PC-9 (cell line): ENCODE measurements at regions not wholly inside any gene's neighbourhood (a gene's known extent, or its start where the extent isn't known, plus 50 kb on each side); places are given as distances from the start of the nearest gene placed in this dataset.

Experiments
- BruUV-seq: library from RNA; stranded (reverse); fragments of 400-500 nt; replicated peaks from 2 replicates; lab custom pipeline; 2021; lab: Mats Ljungman, UMichigan
- CTCF ChIA-PET: fragments of 300-600 bp; sonication (Branson Sonifier 250); formaldehyde crosslinking; loops from one replicate; lab custom pipeline; 2022; ENCODE audit warnings: antibody characterized with exemption; lab: Charles Lee
- POLR2A ChIA-PET: fragments of 300-600 bp; sonication (Branson Sonifier 250); formaldehyde crosslinking; loops from one replicate; lab custom pipeline; 2022; ENCODE audit warnings: antibody characterized with exemption; ENCODE audit not compliant: unreplicated experiment; lab: Charles Lee
- DNase-seq, 2 experiments: peaks; one replicate each; pipeline versions ENCODE4 v3.0.0 to v3.0.0-alpha.2; 2015 to 2022; ENCODE audit warnings: mixed read lengths in 1 of 2
- H2AFZ ChIP-seq: fragments of 200-600 bp; sonication (generic); 2 replicates; pipeline ENCODE4 v1.8.1; 2017; ENCODE audit warnings: antibody characterized with exemption
- H3F3A ChIP-seq: fragments of 200-600 bp; sonication (generic); 2 replicates; pipeline ENCODE4 v1.8.1; 2017; ENCODE audit warnings: antibody characterized with exemption, mild to moderate bottlenecking, low read depth; ENCODE audit not compliant: insufficient read depth
- H3K27ac ChIP-seq: fragments of 200-600 bp; sonication (generic); 2 replicates; pipeline ENCODE4 v1.6.1; 2016; ENCODE audit warnings: mixed run types
- H3K27me3 ChIP-seq: fragments of 200-600 bp; sonication (generic); 2 replicates; pipeline ENCODE4 v1.6.1; 2016; ENCODE audit warnings: low read depth, mixed run types; ENCODE audit not compliant: insufficient read depth
- H3K36me3 ChIP-seq: fragments of 200-600 bp; sonication (generic); 2 replicates; pipeline ENCODE4 v1.6.1; 2016; ENCODE audit warnings: low read depth, mixed run types
- H3K4me1 ChIP-seq: fragments of 200-600 bp; sonication (generic); replicated peaks from 2 replicates; pipeline ENCODE4 v1.6.1; 2016; ENCODE audit warnings: mixed run types; ENCODE audit not compliant: insufficient read depth
- H3K4me2 ChIP-seq: fragments of 200-600 bp; sonication (generic); 2 replicates; pipeline ENCODE4 v1.6.1; 2017; ENCODE audit warnings: mixed run types
- H3K4me3 ChIP-seq: fragments of 200-600 bp; sonication (generic); 2 replicates; pipeline ENCODE4 v1.6.1; 2016; ENCODE audit warnings: mixed run types
- H3K79me2 ChIP-seq: fragments of 200-600 bp; sonication (generic); 2 replicates; pipeline ENCODE4 v1.6.1; 2017; ENCODE audit warnings: low read depth, mixed run types
- H3K9me2 ChIP-seq: fragments of 200-600 bp; sonication (generic); 2 replicates; pipeline ENCODE4 v1.8.1; 2017; ENCODE audit warnings: mild to moderate bottlenecking; ENCODE audit not compliant: insufficient read depth
- H3K9me3 ChIP-seq: fragments of 200-600 bp; sonication (generic); 2 replicates; pipeline ENCODE4 v1.8.1; 2016; ENCODE audit warnings: low read depth; ENCODE audit not compliant: insufficient read depth
- H4K20me1 ChIP-seq: fragments of 200-600 bp; sonication (generic); 2 replicates; pipeline ENCODE4 v1.8.1; 2017; ENCODE audit not compliant: insufficient read depth
- EZH2 ChIP-seq: fragments of 200-600 bp; sonication (generic); IDR thresholded peaks from 2 replicates; pipeline ENCODE4 v1.8.0; 2017; ENCODE audit warnings: antibody characterized with exemption, low read depth
- intact Hi-C: fragments of 100-400 bp; cut with micrococcal nuclease; formaldehyde crosslinking; loops from one replicate; pipeline ENCODE4 v1.10.0; 2022; ENCODE audit not compliant: unreplicated experiment
- TF ChIP-seq, protein P1 (sequence below): fragments of 200-600 bp; sonication (generic); conservative IDR thresholded peaks from 2 replicates; pipeline ENCODE4 v1.6.1; 2017; ENCODE audit warnings: mixed run types, antibody characterized with exemption, mild to moderate bottlenecking, moderate library complexity

DNA sequence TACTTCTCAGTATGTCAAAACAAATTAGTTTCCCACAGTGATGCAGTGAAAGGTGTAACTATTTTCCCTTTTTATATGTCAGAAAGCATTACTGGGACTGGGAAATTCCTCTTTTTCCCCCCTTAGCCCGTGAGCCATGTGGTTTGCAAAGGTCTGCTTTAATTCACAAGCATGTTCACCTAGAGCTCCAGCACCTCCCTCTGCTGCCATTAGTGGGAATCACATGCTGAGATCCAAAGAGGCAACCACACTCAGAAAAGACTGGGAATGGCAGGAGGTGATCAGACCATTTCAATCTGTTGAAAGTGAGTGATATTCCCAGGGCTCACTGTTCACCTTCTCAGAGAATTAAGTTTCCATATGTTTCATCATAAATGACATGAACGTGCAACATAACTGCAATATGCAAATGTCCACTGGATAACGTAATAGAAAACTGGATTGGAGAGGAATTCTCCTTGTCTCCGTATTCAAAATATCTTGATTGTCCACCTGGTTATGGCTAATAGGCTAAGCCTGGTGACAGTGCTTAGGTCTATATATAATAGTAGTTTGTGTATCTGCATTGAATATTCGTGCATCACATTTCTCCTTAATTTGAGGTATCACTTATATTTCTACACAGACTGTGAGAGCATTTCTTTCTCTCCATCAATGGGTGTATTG, 703.5 kb upstream of the WWC1 start:
- CTCF ChIA-PET: no interaction called here
- Histone ChIP-seq H3K27ac (no peak overlapping the region), H3K9me3 (no peaks in the 10 kb centered on the region), H3F3A (no peaks in the 10 kb centered on the region), H4K20me1 (no peaks in the 10 kb centered on the region), H3K9me2 (no peaks in the 10 kb centered on the region), H3K4me3 (no peak overlapping the region), H2AFZ (no peak overlapping the region), H3K4me1 (no peaks in the 10 kb centered on the region), H3K79me2 (no peaks in the 10 kb centered on the region), H3K4me2 (no peak overlapping the region), H3K27me3 (no peaks in the 10 kb centered on the region), H3K36me3 (no peaks in the 10 kb centered on the region)
- TF ChIP-seq EZH2: no peak
- TF ChIP-seq, protein P1, sequence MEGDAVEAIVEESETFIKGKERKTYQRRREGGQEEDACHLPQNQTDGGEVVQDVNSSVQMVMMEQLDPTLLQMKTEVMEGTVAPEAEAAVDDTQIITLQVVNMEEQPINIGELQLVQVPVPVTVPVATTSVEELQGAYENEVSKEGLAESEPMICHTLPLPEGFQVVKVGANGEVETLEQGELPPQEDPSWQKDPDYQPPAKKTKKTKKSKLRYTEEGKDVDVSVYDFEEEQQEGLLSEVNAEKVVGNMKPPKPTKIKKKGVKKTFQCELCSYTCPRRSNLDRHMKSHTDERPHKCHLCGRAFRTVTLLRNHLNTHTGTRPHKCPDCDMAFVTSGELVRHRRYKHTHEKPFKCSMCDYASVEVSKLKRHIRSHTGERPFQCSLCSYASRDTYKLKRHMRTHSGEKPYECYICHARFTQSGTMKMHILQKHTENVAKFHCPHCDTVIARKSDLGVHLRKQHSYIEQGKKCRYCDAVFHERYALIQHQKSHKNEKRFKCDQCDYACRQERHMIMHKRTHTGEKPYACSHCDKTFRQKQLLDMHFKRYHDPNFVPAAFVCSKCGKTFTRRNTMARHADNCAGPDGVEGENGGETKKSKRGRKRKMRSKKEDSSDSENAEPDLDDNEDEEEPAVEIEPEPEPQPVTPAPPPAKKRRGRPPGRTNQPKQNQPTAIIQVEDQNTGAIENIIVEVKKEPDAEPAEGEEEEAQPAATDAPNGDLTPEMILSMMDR: peak; percentile 60
- intact Hi-C loops: loop anchor here (2.0 to 5.0 kb wide), 3 partner anchors 111 to 229 kb away; no protein-coding TSS in a partner anchor
- POLR2A ChIA-PET: no interaction called here
- BruUV-seq: no TSS peak
- peak in 1 of 2 experiments; percentile 17 for DNase-seq

DNA sequence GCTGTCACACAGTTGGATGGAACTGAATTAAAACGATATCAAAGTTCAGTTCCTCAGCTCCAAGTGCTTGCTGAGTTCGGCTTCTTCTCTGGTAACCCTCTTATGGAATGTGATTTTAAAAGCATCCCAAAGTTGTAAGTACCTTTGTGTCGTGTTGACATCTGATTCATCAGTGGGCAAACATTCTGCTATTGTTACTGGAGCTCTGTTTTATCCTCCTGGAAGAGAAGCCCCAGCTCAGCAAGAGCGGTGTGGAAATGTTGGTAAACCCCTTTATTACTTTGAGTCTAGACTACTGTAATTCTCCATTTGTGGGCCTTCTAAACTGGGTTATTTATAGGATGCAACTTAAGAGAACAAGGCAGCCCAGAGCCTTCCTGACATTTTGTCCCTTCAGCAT, 699.3 kb upstream of the WWC1 start:
- ChIA-PET CTCF (interaction anchor here (0.6 kb wide), 1 partner anchor 109 kb away, joined by 3 read pairs; no protein-coding TSS in a partner anchor), POLR2A (no interaction called here)
- Histone ChIP-seq H3K27ac (no peak overlapping the region), H3K4me3 (no peak overlapping the region), H3K36me3 (no peaks in the 10 kb centered on the region), H3K4me2 (no peak overlapping the region), H3K27me3 (no peaks in the 10 kb centered on the region), H4K20me1 (no peaks in the 10 kb centered on the region), H3K9me2 (no peaks in the 10 kb centered on the region), H3F3A (no peaks in the 10 kb centered on the region), H3K9me3 (no peaks in the 10 kb centered on the region; the same call in 1 of the 2 replicates), H2AFZ (no peak overlapping the region), H3K4me1 (no peaks in the 10 kb centered on the region), H3K79me2 (no peaks in the 10 kb centered on the region)
- TF ChIP-seq, protein P1: no peak
- no peak for TF ChIP-seq EZH2
- no peak for DNase-seq
- no TSS peak for BruUV-seq
- intact Hi-C loops: no loop called here

DNA sequence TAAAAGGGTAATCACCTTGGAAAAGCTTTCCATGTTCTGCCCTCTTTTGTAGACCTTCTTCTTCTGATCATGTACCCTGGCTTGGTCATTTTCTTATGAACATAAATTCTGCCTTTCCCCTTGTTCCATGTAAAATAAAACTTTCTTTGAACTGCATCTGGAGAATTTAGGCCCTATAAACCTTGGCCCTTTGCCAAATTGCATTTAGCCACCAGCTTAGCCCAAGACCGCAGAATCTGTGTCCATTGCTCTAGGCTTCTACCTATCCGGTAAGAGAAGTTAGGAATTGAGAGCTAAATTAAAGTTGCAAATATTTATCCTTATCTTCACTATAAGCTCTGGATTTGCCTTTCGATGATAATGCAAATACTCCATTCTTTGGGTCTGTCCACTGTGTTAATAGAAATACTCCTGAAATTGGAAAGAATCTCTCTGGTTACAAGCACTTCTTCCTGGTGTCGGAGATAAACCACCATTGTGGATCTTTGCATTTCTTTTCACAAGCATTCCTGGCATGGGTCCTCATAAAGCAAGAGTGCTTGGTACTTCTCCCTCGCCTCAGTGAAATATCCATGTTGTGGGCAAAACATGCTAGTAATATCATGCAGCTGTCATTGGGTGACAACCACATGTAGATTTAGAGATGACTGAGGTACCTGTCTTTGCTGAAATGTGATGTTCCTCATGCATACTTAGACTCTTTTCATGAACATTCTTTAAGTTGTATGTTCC, 698.0 kb upstream of the WWC1 start:
- Histone ChIP-seq H3K36me3 (no peaks in the 10 kb centered on the region), H3K27ac (no peak overlapping the region), H3K9me3 (no peaks in the 10 kb centered on the region; the same call in 1 of the 2 replicates), H3K4me2 (no peak overlapping the region), H2AFZ (no peak overlapping the region), H3K27me3 (no peaks in the 10 kb centered on the region), H3K4me3 (no peak overlapping the region), H3K79me2 (no peaks in the 10 kb centered on the region), H4K20me1 (no peaks in the 10 kb centered on the region), H3F3A (no peaks in the 10 kb centered on the region), H3K9me2 (no peaks in the 10 kb centered on the region), H3K4me1 (no peaks in the 10 kb centered on the region)
- no TSS peak for BruUV-seq
- POLR2A ChIA-PET: no interaction called here
- intact Hi-C loops: no loop called here
- DNase-seq: no peak
- CTCF ChIA-PET: no interaction called here
- no peak for TF ChIP-seq EZH2
- TF ChIP-seq, protein P1: no peak
